Activated T-cell treated with anti-CD3 and anti-CD28 coated beads for 1 hour (primary cell): ENCODE measurements at regions not wholly inside any gene's neighbourhood (a gene's known extent, or its start where the extent isn't known, plus 50 kb on each side); places are given as distances from the start of the nearest gene placed in this dataset.

ENCODE experiments used
- DNase-seq: peaks from one replicate; pipeline ENCODE4 v3.0.0-alpha.2; 2020; ENCODE audit warnings: low read depth

DNA sequence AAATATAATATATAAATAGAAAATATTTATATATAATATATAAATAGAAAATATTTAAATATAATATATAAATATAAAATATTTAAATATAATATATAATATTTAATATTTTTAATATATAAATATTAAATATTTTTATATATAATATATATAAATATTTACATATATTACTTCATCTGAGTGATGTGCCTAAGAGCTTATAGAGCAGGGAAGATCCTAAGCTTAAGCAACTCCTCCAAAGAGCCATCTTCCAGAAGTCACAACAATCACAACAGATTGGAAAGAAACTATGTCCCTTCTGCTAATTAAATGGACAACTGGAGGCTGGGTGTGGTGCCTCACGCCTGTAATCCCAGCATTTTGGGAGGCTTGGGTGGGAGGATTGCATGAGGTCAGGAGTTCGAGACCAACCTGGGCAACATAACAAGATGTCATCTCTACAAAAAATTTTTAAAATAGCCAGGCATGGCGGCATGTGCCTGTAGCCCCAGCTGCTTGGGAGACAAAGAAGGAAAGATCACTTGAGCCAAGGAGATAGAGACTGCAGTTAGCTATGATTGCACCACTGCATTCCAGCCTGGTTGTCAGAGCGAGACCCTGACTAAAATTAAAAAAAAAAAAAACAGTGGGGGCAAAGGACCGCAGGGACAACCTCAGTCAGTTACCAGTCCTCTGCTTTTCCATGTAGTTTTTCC lies 198.7 kb downstream of the SKIDA1 start:
- DNase-seq = no peak

DNA sequence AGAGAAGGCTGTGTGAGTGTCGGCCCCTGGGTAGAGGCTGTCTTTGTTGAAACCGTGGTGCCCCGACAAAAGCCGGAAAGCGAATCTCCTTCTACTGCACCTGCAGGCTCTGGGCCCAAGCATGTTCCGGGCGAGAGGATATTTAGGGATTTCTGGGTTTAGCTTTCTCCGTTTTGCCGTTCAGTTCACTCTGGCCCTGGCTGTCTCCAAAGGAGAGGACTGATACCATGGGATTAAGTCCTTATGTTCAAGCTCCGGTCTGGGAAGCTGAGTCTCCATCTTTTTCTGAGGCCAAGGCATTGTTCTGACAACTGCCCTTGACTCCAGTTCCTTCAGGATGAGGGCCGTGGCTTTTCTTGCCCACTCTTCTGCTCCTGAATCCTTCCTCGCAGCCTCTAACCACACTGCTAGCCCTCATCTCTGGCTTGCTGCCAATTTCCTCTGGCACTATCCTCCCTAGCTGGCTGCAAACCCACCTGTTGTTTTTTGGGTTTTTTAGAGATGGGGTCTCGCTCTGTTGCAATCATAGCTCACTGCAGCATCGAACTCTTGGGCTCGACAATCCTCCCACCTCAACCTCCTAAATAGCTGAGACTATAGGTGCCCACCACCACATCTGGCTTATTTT lies 206.8 kb downstream of the SKIDA1 start:
- DNase-seq = no peak

DNA sequence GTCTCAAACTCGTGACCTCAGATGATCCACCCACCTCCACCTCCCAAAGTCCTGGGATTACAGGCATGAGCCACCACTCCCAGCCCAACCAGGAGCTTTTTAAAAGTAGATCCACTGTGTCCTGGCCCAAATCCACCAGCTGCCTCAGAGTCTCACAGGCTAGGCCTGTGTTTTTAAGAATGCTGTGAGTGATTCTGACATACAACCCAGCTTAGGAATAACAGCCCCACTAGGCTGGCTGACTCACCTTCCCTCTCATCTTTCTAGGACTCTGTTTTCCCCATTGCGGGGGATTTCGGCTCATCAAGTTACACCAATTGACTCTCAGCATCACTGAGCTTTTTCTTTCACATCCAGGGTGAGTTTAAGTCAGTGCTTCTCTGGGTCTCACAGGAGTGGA lies 207.6 kb downstream of the SKIDA1 start:
- DNase-seq = no peak

DNA sequence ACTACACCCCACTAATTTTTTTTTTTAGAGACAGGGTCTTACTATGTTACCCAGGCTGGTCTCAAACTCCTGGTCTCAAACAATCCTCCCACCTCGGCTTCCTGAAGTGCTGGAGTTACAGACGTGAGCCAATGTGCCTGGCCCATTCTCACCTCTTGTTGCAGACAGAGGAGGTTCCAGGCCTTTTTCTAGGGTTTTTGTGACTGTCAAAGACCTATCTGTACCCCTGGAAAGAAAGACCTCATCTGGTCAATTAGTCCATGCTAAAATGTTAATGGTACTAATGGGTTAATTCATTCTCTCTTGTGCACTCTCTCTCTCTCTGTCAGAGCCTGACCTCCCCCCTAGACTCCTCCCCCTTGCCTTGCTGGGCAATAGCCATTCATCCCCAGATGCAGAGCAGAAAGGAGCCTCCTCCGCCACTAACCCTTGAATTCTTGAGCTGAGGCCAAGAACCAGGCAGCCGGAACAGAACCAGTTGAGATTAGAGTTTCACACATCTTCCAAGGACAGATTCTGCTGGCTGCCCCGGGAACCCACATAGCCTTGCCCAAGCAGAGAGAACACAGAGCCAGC lies 209.7 kb downstream of the SKIDA1 start:
- no peak for DNase-seq

DNA sequence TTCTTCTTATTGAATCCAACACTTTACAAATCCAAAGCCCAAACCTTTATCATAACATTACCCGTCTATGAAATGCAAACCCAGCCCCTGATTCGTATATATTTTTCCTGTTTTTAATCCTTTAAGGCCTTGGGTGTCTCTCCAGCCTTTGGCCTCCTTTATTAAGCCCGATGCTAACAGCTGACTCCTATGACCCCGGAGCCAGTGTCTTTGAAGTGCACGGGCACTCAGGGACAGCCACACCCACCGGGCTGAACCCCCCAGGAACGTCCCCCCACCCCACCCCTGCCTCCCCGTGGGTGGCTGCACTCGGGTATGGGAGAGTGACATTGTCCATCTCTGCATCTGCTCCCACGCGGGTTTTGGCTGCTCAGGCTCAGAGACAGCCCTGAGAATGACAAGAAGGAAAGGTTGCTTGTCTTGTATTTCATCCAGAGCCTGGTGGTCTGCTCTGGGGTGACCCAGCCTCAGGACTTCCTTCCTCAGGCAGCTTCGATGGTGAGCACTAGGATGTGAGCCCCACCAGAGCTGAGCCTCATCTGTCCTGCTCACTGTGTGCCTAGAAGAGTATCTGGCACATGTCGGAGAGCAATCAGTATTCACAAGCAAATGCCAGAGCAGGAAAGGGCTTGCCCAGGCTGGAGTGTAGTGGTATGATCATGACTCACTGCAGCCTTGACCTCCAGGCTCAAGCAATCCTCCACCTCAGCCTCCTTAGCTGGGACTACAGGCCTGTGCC lies 210.4 kb downstream of the SKIDA1 start:
- DNase-seq = no peak

DNA sequence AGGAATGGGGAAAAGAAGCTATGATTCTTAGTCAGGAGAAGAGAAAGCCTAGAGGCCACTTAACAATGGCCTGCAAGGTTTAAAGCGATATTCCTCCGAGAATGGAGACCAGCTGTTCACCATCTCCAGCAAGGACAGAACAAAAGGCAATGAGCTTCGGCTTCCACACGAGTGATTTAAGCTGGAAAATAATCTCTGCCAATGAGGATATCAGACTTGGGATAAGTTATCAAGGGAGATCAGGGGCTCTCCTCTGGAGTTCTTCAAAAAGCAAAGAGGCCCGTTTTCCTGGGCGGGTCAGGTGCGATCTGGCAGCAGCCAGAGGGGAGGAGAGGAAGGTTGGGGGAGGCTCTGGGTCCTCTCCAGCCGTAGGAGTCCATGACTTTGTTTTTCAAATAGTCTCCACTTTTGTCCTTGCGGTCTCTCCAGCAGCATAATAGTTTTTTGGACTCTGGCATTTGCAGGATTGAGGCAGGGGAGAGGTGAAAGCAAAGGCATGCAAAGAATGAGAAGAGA lies 211.3 kb downstream of the SKIDA1 start:
- no peak for DNase-seq

DNA sequence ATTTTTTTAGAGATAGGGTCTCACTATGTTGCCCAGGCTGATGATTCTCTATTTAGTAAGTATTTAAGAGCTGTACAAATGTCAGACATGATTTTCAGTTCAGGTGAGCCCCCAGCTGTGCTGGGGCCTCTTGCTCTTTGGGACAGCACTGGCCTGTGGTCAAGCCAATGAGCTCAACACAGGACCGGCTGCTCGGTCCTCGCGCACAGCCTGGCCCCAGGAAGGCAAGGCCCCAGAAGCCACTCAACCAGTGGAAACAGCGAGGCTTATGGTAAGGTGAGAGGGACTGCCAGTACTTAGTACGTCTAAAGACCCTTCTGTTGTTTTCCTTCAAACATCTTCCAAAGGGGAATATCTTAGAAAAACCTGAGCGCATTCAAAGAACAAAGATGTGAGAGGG lies 211.8 kb downstream of the SKIDA1 start:
- no peak for DNase-seq

DNA sequence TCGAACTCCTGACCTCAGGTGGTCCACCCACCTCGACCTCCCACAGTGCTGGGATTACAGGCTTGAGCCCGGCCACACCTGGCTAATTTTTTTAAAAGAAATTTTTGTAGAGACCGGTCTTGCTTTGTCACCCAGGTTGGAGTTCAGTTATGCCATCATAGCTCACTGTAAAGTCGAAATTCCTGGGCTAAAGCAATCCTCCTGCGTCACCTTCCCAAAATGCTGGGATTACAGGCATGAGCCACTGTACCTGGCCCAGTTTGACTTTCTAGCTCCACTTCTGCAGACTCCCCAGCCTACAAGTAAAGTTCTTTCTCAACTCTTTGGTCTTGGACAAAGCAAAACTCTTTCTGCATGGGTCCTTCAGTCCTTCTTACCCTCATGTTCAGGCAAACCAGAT lies 214.1 kb downstream of the SKIDA1 start:
- DNase-seq = no peak

DNA sequence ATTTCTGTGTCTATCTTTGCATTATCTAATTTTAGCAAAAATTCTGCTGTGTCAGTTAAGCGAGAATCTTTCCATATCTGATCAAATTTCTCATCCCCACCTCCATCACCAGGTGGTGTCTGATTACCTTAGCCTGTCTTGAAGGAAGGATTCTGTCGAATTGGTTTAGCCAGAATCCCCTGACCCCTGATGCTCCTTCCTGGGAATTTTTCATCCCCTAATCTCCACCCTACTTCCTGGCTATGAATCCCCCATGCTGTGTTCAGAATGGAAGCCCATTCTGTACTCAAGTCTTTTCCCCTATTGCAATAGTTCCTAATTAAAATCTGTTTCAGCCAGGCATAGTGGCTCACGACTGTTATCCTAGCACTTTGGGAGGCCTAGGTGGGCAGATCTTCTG lies 216.1 kb downstream of the SKIDA1 start:
- no peak for DNase-seq

DNA sequence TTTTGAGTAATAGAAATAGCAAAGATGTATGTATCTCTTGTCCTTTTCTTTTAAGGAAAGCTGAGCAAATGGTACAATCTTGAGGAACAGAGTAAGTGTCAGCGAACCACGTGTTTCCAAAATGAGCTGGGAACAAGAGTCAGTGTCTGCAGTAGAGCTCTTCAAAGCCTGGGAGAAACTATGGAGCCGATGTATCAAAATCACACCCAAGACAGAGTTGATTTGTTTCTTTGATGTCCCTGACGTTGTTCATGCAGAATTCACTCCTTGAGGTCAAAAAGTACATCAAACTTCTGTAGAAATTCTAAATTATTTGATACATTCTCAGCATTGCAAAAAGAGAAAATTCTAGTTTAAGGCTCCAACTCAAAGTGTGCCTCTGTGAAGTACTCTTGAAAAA lies 216.5 kb downstream of the SKIDA1 start:
- no peak for DNase-seq

DNA sequence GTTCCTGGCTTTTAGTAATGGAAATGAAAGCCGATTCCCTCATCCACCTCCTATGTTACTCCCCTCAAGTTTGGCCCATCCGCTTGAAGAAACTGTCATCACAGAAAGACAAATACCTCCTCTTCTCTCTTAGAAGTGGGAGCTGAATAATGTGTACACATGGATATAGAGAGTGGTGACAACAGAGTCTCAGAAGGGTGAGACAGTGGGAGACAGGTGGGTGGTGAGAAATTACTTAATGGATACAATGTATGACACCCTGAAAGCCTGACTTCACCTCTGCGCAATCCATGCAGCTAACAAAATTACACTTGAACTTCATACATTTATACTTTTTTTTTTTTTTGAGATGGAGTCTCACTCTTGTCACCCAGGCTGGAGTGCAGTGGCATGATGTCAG lies 217.5 kb downstream of the SKIDA1 start:
- no peak for DNase-seq

DNA sequence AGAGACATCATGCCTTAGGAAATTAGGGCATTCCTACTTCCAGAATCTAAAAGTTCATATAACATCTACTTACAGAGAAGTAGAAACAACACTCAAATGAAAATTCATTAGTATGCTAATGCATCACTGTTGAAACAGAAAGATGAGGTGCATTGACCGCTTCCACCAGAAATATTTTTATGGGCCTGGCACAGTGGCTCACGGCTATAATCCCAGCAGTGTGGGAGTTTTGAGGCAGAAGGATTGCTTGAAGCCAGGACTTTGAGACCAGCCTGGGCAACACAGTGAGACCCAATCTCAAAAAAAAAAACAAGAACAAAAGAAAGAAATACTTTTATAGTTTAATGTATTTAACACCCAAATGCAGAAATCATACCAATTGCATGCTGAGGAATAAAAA lies 220.9 kb downstream of the SKIDA1 start:
- no peak for DNase-seq

DNA sequence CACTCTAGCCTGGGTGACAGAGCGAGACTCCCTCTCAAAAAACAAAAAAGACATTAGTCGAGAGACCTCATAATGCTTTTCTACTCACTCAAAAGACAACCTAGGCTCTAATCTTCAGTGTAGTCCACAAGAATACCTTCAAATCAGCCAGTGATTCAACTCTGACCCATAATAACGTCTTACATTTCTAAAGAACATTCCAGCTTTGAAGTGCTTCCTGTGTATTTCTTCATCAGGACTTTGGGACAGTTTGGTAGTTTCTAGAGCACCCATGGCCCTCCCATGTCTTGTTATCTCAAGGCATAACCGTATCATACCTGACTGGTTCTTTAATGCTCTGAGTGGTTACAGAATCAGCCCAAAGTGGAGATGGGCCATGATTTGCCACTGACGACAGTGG lies 221.3 kb downstream of the SKIDA1 start:
- DNase-seq = no peak

DNA sequence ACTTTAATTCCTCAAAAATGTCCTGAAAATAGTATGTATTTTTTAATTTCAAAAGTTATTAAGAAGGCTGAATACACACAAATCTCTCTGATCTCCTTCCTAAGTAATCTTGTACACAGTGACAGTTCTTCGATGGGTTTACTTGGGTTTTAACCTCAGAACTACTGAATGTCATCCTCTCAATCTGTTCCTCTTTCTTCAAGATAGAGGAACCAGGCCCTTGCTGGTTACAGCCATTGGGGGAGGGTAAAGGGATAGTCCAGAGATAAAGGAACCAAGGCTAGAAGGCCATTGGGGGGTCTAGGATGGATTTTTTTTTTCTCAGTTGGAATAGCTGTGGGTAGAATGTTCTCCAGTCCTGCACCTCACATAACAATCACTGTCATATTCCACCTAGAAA lies 224.9 kb downstream of the SKIDA1 start:
- DNase-seq = no peak

DNA sequence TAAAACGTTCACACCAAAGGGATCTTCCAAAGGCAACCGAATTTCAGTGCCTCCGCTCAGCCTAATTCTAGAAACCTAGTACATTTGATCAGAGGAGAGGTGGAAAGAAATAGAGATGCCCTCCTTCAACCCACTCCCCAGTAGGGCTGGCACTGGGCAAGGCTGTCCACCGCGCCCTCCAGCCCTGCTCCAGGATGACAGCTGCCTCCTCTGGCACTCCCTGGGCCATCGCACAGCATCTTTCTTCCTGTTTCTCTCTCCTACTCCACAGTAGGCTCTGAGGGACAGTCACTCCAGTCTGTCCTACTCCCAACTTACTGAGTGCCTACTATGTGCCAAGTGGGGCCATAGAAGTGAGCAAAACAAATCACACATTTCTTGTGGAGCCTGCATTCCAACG lies 226.2 kb downstream of the SKIDA1 start:
- DNase-seq = no peak

DNA sequence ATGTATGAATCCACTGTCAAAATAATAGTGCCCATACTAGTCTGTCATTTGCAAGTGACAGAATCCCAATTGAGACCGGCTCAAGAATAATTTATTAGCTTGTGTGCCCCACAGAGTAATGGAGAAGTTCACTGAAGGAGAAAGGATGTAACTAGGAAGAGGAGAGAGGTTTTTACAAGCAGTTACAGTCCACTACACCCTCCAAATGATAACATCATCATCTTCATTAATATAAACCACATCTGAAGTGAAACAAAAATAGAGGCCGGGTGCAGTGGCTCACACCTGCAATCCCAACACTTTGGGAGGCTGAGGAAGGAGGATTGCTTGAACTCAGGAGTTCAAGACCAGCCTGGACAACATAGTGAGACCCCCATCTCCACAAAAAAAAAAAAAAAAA lies 226.8 kb downstream of the SKIDA1 start:
- no peak for DNase-seq

DNA sequence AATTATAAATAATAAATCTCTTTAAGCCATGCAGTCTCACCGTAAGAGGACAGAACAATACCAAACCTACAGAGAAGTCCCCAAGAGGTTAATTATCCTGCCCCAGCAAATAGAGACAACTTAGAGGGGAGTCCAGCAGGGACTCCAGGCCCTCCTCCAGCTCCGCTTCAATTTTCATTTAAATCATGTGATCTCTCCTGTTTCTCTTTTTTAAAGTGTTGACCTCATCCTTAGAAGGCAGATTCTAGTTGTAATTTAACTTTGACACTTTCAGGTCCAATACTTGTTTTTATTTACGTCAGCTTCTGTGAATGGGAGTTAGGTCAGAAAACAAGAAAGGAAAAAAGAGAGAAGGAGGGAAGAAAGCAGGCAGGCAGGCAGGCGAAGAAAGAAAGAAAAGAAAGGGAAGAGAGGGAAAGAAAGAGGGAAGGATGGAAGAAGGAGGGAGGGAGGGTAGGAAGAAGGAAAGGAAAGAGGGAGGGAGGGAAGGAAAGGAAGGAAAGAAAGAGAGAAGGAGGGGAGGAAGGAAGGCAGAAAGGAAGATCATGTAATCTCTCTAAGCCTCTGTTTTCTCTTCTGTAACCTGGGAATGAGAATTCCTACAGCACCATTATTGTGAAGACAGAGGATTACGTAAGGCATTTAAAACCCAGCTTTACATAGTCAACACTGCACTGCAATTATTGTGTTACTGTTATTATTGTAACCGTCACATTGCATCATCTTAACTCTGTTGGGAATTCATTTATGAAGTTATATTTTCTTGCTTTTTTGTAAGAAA lies 227.7 kb downstream of the SKIDA1 start:
- DNase-seq = no peak

DNA sequence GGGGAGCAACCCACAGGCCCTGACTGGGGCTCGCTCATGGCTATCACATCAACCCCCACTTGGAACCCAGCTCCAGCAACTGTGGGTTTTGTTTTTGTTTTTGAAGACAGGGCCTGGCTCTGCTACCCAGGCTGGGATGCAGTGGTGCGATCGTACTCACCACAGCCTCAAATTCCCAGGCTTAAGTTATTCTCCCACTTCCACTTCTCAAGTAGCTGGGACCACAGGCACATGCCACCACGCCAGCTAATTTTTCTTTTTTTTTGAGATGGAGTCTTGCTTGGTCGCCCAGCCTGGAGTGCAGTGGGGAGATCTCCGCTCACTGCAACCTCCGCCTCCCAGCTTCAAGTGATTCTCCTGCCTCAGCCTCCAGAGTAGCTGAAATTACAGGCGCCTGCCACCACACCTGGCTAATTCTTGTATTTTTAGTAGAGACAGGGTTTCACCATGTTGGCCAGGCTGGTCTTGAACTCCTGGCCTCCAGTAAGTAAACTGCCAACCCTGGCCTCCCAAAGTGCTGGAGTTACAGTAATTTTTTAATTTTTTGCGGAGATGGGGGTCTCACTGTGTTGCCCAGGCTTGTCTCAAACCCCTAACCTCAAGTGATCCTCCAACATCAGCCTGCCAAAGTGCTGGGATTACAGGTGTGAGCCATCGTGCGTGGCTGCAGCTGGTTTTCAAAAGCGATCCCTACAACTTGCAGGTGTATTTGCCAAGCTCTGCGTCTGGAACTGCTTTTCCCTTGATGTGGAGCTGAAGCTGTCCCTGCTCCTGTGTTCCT lies 228.7 kb downstream of the SKIDA1 start:
- DNase-seq = no peak

DNA sequence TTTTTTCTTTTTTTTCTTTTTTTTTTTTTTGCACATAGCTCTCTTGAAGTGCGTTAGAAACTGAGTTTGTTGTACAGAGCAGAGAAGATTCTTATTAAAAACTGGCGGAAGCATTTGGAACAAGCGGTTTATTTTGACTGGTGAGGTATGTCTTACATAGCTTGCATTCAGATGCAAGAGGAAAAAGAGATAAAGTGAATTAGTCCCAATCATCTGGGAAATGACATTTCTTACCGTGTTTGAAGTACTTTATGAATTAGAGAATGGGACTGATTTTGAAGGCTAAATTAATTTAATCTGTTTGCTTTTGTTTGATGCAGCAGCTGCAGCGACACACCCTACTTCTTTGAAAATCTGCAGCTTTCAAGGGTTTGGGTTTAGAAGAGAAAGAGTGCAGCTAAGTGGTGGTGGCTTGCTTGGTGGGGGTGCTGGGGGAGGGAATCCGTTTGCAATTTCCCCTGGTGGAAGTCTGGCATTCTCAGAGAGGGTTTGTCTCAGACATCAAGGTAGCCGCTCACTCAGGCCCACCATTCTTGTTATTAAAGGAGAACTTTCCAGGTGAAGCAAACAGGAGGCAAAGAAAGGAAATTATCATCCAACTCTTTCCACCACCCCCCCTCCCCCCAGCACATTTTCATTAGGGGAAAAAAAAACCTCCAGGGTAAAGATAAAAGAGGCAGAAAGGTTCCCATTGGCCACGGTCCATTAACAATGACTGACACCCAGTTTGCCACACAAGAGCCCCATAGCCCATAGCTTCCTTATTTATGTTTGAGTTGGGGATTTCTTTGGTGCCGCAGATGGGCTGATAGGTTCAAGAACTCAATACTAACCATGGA lies 231.7 kb downstream of the SKIDA1 start:
- DNase-seq = no peak

DNA sequence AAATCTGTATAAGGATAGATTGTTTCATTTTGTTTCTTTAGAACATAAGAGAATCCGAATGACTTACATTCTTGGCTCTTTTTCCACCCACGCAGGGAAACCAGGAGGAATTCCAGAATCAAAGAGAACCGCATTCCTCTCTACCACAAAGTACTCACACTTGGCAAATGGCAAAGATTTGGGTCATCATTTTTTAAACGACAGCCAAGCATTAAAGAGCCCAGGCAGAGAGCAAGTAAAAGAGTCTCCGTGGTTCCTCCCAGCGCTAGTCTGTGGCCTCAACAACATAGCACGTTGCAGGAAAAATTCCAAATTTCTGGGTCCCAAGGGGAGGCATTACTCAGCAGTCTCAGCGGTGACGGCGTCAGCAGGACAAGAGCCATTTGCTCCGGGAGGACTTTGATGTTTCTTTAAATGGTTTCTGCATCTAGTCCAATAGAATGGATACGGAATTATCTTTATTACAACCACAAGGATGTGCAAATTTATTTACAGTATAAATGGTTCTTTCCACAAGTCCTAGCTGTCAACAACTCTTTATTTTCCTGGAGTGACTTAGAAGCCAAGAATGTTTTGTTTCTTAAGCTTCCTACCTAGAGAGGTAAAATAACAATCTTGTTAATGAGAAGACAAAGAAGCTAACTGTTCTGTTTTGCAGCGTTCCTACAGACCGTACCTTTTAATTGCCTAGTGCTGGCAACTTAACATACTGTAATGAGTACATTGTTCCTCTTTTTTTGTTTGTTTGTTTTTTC lies 232.5 kb downstream of the SKIDA1 start:
- no peak for DNase-seq
